ENCODE measurements at regions not wholly inside any gene's neighbourhood (a gene's known extent, or its start where the extent isn't known, plus 50 kb on each side); places are given as distances from the start of the nearest gene placed in this dataset.

DNA sequence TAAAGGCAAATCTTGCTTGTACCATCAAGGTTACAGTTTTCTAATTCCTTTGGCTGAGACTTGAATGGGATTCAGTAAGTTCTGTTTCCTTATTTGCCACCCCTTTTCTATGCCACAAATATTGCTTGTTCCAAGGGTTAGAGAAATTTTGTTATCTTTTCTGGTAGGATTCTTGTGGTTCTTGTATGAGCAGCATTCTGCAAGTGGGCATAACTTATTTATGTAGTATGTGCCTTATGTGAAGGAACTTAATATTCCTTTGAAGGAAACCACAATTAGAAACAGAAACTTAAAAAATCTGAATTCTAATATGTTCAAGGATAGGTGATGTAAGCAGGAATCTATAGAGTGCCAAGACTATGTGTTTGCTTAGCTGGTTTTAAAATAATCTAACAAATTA is 53.1 kb upstream of the TSPAN5 start:
- TF ChIP-seq EZH2 (IDR thresholded peaks at IDR 0.05) = no peak
- TF ChIP-seq POLR2AphosphoS5 (IDR thresholded peaks at IDR 0.05; ENCODE audit: borderline replicate concordance, low read depth, low read length) = no peak
